KOPT-K1 (cell line): ENCODE measurements at regions not wholly inside any gene's neighbourhood (a gene's known extent, or its start where the extent isn't known, plus 50 kb on each side); places are given as distances from the start of the nearest gene placed in this dataset.
"Not testable (repeated sequence)": the region's sequence is repeated elsewhere in the genome, so short reads cannot be mapped to it uniquely, and the experiment has no call there.

Experiments
- H3K27ac ChIP-seq: fragments of 200-600 bp; sonication (generic); 2 replicates; pipeline ENCODE4 v1.5.1; 2016; ENCODE audit warnings: antibody characterized with exemption, mild to moderate bottlenecking, low read depth, low read length; ENCODE audit not compliant: poor library complexity, severe bottlenecking
- H3K36me3 ChIP-seq: fragments of 200-600 bp; sonication (generic); 2 replicates; pipeline ENCODE4 v1.5.1; 2017; ENCODE audit warnings: antibody characterized with exemption, mild to moderate bottlenecking, low read length, moderate library complexity; ENCODE audit not compliant: insufficient read depth
- H3K9me3 ChIP-seq: fragments of 200-600 bp; sonication (generic); 2 replicates; pipeline ENCODE4 v1.5.1; 2017; ENCODE audit warnings: antibody characterized with exemption, low read length, mild to moderate bottlenecking; ENCODE audit not compliant: insufficient read depth, poor library complexity, severe bottlenecking

DNA sequence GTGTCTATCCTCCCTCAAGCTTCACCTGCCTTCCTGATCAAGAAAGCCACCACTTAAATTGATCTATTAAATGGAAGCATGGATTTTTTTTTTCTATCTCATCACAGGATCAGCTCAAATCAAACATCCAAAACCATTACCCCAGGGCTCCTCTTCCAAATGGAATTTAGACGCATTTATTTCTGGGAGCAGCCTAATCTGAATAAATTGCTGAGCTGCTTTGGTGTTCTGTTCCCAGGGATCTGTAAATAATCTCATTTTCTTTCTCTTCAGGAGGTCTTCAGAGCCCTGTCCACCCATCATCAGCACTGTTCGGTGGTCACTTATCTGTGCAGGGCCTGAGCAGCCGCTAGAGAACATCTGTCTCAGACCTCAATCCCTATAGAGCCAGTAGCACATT is 695.4 kb upstream of the TMEM132C start:
- H3K27ac ChIP-seq: no peak overlapping the region
- no peaks in the 10 kb centered on the region for H3K9me3 ChIP-seq
- no peaks in the 10 kb centered on the region for H3K36me3 ChIP-seq

DNA sequence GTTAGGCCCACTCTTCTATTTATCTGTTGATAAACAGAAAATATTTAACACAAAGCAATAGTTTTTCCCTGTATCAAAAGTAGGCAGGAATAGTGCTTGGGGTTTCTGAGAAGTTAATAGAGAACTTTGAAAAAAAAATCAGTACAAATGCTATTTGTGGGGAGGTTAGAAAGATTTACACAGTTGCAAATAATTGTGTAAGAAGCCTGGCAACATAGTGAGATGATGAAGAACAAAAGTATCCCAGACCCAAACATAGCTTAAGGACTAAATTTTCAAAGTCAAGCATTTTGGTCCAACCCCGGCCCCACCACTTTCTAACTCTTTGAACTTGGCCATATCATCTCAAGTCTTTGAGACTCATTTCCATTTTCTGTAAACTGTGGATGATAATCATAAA is 687.5 kb upstream of the TMEM132C start:
- H3K9me3 ChIP-seq: no peaks in the 10 kb centered on the region
- H3K27ac ChIP-seq: no peak overlapping the region
- H3K36me3 ChIP-seq: no peaks in the 10 kb centered on the region

DNA sequence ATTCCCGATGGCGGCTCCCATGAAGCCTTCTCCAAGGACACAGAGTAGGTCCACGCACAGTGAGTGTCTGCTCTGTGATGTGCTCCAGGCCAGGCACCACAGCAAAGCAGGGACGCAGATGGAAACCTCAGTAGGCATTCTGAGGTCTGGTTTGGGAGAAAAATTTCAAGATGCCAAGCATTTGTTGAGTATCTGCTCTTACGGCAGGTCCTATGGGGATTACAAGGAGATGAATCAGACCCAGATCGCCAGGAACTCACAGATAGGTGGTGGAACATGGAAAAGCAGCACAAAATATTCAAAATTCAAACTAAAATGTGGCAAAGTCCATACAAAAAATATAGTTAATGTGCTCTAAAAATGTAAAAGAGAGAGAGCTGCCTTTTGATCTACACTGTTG is 684.9 kb upstream of the TMEM132C start:
- H3K27ac ChIP-seq: no peak overlapping the region
- peaks cover 3% of the 10 kb centered on the region for H3K9me3 ChIP-seq
- H3K36me3 ChIP-seq: no peaks in the 10 kb centered on the region

DNA sequence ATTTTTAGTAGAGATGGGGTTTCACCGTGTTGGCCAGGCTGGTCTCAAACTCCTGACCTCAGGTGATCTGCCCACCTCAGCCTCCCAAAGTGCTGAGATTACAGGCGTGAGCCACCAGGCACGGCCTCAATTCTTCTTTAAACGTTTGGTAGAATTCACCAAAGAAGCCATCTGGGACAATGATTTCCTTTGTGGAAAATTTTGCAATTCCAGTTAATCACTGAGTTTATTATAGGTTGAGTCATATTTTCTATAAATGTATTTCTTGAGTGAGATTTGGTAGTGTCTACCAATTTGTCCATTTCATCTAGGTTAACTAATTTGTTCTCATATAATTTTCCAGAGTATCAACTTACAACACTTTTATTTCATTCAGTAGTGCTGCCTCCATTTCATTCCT is 683.9 kb upstream of the TMEM132C start:
- H3K27ac ChIP-seq: no peak overlapping the region
- peaks cover 3% of the 10 kb centered on the region for H3K9me3 ChIP-seq
- H3K36me3 ChIP-seq: no peaks in the 10 kb centered on the region

DNA sequence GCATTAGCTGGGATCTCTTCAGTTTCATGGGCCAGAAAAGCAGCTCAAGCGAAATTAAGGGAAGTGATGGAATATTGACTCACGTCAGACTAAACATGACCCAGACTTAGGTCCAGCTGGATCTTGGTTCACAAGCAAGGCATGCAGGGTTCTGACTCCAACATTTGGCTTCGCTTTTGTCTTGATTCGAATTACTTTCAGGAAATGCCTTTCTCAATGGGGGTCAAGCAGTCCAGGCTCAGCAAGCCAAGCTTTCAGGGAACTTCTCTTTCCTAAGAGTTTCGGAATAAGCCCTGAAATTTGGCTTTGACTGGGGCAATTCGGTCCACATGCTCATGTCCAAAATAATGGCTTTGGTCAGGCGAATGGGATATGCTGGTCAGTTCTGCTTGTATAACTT is 678.7 kb upstream of the TMEM132C start:
- no peaks in the 10 kb centered on the region for H3K36me3 ChIP-seq
- peaks cover 3% of the 10 kb centered on the region for H3K9me3 ChIP-seq
- H3K27ac ChIP-seq: no peak overlapping the region

DNA sequence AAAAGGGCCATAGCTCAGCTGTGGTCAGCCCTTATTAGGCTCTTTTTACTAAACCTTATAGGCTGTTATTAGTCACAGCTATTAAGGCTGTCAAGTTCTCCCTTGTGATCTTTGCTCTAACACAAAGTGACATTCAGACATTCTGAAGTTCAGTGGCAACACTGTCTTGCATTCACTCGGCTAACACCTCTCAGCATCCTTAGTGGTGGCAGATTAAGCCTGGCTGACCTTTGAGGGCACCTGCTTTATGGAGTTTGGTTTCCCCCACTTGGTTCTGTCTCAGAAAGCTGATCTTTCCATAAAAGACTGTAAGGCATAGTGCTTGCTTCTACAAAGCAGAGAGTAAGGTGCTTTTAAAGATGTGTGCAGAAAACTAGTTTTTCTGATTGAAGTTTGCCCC is 677.4 kb upstream of the TMEM132C start:
- Histone ChIP-seq H3K9me3 (peaks cover 3% of the 10 kb centered on the region), H3K36me3 (no peaks in the 10 kb centered on the region), H3K27ac (no peak overlapping the region)

DNA sequence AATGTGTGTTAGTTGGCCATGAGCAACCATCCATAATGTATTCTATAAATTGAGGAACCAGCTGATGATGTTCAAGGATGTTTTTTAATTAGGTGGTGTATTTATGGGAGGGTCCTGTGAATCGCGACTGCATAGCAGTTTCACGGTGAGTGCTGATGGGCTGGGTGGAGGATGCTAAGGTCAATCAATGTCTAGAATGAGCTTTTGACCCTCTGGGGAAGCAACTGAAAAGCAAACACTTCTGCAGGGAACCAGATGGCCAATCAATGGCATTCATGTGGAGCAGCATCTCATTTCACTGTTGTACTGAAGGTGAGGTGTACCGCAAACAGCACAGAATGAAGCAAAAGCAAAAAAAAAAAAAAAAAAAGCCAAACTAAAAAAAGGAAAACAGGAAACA is 676.1 kb upstream of the TMEM132C start:
- no peak overlapping the region for H3K27ac ChIP-seq
- H3K36me3 ChIP-seq: no peaks in the 10 kb centered on the region
- peaks cover 3% of the 10 kb centered on the region for H3K9me3 ChIP-seq

DNA sequence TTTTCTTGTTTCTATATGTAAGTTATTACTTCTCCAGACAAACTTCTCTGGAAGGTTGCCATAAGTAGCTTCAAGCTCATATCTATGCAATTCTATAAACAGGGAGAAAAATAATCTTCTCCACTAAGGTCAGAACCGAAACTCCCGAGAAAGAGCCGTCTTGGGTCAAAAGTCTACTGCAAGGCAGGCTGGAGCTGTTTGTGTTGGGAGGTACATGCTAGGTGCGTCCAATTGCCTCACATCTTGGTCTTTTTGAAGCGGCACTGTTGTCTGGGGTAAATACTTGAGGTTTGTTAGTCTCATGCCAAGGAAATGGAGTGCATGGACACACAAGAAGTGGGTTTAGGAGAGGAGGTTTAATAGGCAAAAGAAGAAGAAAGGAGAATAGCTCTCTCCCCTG is 674.7 kb upstream of the TMEM132C start:
- Histone ChIP-seq H3K36me3 (no peaks in the 10 kb centered on the region), H3K9me3 (no peaks in the 10 kb centered on the region), H3K27ac (no peak overlapping the region)

DNA sequence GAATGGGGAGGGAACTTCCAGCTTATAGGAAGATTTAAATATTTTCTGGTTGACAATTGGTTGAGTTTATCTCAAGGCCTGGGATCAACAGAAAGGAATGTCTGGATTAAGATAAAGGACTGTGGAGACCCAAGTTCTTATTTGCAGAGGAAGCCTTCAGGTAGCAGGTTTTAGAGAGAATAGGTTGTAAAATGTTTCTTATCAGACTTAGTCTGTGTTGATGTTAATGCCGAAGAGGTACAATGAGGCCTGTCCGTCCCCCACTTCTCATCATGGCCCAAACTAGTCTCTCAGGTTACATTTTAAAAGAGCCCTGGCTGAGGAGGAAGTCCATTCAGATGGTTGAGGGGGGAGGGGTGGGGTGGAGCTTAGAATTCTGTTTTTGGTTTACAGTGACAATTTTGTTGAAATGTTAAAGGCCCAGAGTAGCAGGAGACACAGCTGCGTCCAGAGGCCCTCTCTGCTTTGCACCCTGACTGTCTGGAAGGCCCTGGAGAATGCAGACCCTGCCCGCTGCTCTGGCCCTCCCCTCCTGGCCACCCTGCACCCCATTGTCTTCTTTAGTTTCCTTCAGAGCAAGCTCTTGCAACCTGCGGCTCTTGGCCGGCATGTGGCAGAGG is 672.5 kb upstream of the TMEM132C start:
- Histone ChIP-seq H3K27ac (no peak overlapping the region), H3K36me3 (no peaks in the 10 kb centered on the region), H3K9me3 (no peaks in the 10 kb centered on the region)

DNA sequence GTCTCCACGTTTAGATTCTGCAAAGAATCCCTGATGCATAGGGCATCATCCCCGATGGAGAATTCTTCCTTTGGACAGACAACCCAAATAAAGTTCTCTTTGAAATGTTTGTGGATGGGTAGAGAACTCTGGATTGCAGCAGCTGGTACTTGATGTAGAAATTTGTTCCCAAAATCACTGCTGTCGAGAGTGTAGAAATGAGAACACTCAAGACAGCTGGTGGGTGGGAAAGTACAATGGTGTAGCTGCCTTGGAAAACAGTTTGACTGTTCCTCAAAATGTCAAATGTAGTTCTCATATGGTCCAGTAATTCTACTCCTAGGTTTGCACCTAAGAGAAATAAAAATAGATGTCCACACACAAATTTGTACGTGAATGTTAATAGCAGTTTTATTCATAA is 671.5 kb upstream of the TMEM132C start:
- Histone ChIP-seq H3K27ac (no peak overlapping the region), H3K36me3 (no peaks in the 10 kb centered on the region)

DNA sequence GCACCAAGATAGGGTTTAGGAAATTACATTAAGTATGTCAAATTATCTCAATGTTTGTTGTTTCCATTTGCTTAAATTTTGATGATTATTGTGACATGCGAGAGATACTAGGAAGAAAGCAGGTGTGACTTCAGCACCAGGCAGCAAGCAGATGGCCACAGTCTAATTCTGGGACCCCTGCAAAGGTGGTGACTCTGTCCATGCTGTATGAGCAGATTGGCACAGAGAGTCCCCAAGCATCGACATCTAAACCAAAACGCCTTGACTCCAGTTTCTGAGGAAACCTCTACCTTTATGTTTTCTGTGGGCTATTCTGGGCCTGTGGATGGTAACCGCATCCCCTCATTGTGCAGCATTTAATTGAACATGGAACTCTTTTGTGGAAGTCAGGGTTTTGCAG is 670.1 kb upstream of the TMEM132C start:
- no peaks in the 10 kb centered on the region for H3K9me3 ChIP-seq
- H3K27ac ChIP-seq: no peak overlapping the region
- no peaks in the 10 kb centered on the region for H3K36me3 ChIP-seq

More for the DNA sequence above, 671.5 kb upstream of the TMEM132C start:
- H3K9me3 ChIP-seq: no peaks in the 10 kb centered on the region

DNA sequence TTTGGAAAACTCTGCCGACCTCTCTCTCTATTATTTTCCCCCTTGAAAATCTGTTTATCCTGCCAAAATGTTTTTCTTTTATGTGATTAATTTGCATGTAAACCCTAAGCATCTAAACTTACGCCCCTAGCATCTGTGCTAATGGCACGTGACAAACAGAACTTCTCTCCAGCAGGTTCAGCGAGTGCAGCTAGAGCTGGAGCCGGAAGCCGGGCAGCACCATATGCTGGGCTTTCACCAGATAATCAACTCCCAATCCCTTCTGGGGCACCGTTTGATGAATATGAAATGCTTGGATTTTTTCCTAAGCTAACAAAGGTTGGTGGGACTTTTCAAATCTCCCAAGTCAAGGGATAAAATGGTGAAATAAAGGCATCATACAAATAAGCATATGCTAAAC is 667.5 kb upstream of the TMEM132C start:
- H3K36me3 ChIP-seq: no peaks in the 10 kb centered on the region
- no peak overlapping the region for H3K27ac ChIP-seq
- H3K9me3 ChIP-seq: no peaks in the 10 kb centered on the region

DNA sequence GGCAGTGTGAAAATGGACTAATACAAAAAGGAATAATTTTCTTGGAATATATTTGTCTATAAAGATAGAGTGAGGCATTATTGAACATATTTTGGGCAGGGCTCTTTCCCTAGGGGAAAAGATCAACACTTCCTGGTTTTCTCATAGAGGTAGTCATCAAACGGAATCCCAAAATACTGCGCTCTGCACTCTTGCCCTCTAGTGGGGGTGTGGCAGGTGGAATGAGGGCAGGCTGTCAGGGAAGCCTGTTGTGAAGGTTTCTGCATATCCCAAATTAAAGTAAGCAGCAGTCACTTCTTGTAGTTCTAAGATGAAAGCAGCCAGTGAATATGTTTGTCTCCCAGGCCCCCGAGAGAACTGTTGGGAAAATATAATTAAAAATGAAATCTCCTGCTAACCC is 666.8 kb upstream of the TMEM132C start:
- Histone ChIP-seq H3K27ac (no peak overlapping the region), H3K9me3 (no peaks in the 10 kb centered on the region), H3K36me3 (no peaks in the 10 kb centered on the region)

DNA sequence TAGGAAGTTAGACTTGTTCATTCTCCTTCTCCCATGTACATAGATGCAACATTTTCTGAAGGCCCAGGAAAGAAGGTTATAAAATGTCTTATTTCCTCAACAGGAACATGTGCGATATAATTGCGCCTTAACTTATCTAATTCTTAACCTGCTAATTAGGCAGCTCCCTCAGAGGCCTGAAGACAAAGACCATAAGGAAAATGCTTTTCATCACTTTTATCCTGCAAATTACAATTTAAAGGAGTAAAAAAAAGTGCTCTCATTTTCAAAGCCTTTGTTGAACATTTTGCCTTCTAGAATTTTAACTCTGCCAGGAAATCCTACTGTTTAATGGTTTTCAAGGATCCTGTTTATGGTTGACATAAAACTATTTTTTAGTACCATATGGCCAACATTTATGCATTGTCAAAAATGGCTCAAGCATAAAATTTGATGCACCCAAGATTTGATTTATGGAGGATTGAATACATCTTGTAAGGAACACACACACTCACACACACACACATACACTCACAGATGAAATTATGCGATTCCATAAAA is 660.4 kb upstream of the TMEM132C start:
- H3K36me3 ChIP-seq: no peaks in the 10 kb centered on the region
- H3K9me3 ChIP-seq: no peaks in the 10 kb centered on the region
- H3K27ac ChIP-seq: no peak overlapping the region

DNA sequence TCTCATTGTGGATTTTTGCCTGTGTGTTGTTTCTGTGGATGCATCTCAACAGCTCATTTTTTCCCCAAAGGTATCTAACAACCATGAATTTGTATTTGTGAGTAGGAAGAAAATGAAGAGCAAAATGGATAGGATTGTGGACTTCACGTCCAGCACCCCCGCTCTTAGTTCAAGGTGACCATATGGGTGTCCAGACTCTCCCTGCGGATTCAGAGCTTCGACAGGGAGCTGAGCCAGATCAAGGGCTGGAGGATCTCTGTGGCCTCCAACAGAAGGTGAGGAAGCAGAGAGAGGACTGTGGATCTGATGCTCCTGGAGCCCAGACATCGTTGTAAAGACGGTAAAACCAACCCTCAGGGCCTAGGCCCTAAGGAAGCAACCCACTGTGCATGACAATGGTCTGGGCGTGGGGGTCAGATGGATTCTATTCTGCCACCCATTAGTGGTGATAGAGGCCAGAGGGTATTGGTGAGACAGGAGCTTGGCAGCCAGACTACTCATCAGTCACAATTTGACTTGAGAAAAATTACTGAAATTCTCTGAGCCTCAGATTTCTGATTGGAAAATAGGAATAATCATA is 659.7 kb upstream of the TMEM132C start:
- no peaks in the 10 kb centered on the region for H3K9me3 ChIP-seq
- no peaks in the 10 kb centered on the region for H3K36me3 ChIP-seq
- H3K27ac ChIP-seq: no peak overlapping the region

DNA sequence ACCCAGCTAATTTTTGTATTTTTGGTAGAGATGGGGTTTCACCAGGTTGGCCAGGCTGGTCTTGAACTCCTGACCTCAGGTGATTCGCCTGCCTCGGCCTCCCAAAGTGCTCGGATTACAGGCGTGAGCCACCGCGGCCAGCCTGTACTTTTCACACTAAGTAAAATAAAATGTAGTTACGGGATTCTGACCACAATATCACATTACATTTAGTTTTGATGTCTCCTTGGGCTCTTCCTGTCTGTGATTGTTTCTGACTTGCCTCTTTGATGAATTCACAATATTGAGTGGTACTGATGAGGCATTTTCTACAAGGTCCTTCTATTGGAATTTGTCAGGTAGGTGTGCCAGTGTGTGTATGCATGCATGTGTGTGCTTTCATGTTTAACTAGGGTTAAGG is 658.6 kb upstream of the TMEM132C start:
- not testable (repeated sequence) for H3K36me3 ChIP-seq, H3K9me3 ChIP-seq, H3K27ac ChIP-seq
